HG03565 (cell line): ENCODE measurements at regions not wholly inside any gene's neighbourhood (a gene's known extent, or its start where the extent isn't known, plus 50 kb on each side); places are given as distances from the start of the nearest gene placed in this dataset.

Experiments
- ATAC-seq: cut with Tn5 transposase; IDR thresholded peaks from one replicate; pipeline ENCODE4 v1.9.1; 2021; ENCODE audit warnings: mild to moderate bottlenecking, moderate library complexity; ENCODE audit not compliant: unreplicated experiment

- no peak for ATAC-seq
Observed at GRCh38 chr2:125456693-125457363, 1199.1 kb upstream of the GYPC start.

GRCh38 chr2:125471963-125472362 lies 1184.0 kb upstream of the GYPC start:
- peak; percentile 55 for ATAC-seq

GRCh38 chr2:125479143-125479636 lies 1176.8 kb upstream of the GYPC start:
- no peak for ATAC-seq

GRCh38 chr2:125490308-125490707 lies 1165.7 kb upstream of the GYPC start:
- no peak for ATAC-seq

GRCh38 chr2:125491663-125492062 lies 1164.3 kb upstream of the GYPC start:
- no peak for ATAC-seq

GRCh38 chr2:125512313-125512712 lies 1143.6 kb upstream of the GYPC start:
- ATAC-seq: no peak

- no peak for ATAC-seq
Observed at GRCh38 chr2:125516496-125517109, 1139.4 kb upstream of the GYPC start.

GRCh38 chr2:125526093-125526492 lies 1129.9 kb upstream of the GYPC start:
- no peak for ATAC-seq

- no peak for ATAC-seq
Observed at GRCh38 chr2:125535089-125535488, 1120.9 kb upstream of the GYPC start.

GRCh38 chr2:125543968-125544514 lies 1111.9 kb upstream of the GYPC start:
- ATAC-seq: no peak

- no peak for ATAC-seq
Observed at GRCh38 chr2:125553768-125554167, 1102.2 kb upstream of the GYPC start.

- no peak for ATAC-seq
Observed at GRCh38 chr2:125554956-125555355, 1101.0 kb upstream of the GYPC start.

GRCh38 chr2:125559186-125559585 lies 1096.8 kb upstream of the GYPC start:
- no peak for ATAC-seq

- no peak for ATAC-seq
Observed at GRCh38 chr2:125560855-125561254, 1095.1 kb upstream of the GYPC start.

GRCh38 chr2:125561302-125561701 lies 1094.7 kb upstream of the GYPC start:
- ATAC-seq: no peak

- no peak for ATAC-seq
Observed at GRCh38 chr2:125562924-125563323, 1093.0 kb upstream of the GYPC start.

- no peak for ATAC-seq
Observed at GRCh38 chr2:125564471-125564870, 1091.5 kb upstream of the GYPC start.

- ATAC-seq: no peak
Observed at GRCh38 chr2:125566422-125566821, 1089.5 kb upstream of the GYPC start.

- ATAC-seq: no peak
Observed at GRCh38 chr2:125567100-125567499, 1088.9 kb upstream of the GYPC start.

- ATAC-seq: no peak
Observed at GRCh38 chr2:125572660-125573059, 1083.3 kb upstream of the GYPC start.

- ATAC-seq: no peak
Observed at GRCh38 chr2:125573432-125573831, 1082.5 kb upstream of the GYPC start.

- ATAC-seq: no peak
Observed at GRCh38 chr2:125576558-125576957, 1079.4 kb upstream of the GYPC start.
